ENCODE measurements at regions not wholly inside any gene's neighbourhood (a gene's known extent, or its start where the extent isn't known, plus 50 kb on each side); places are given as distances from the start of the nearest gene placed in this dataset.

- TF ChIP-seq CTCF (IDR thresholded peaks at IDR 0.05) (no peak), POLR2A (IDR thresholded peaks at IDR 0.05) (no peak)
These were observed 452.4 kb downstream of the BCOR start for GRCh38 chrX:39645178-39645895.

Data from body of pancreas (tissue), 4 donors.